Naive thymus-derived CD8-positive, alpha-beta T cell (primary cell): ENCODE measurements at regions not wholly inside any gene's neighbourhood (a gene's known extent, or its start where the extent isn't known, plus 50 kb on each side); places are given as distances from the start of the nearest gene placed in this dataset.

ENCODE experiments used
- ATAC-seq, 2 donors: fragments of 150-1000 bp; cut with Tn5 transposase in 1 of 2; sonication (Bioruptor Pico), chemical (Tn5 transposase) in 1 of 2; 1 replicate in 1 of 2; 2 replicates in 1 of 2; pipeline ENCODE4 v1.10.0; 2021; ENCODE audit warnings: mild to moderate bottlenecking in 2 of 2, moderate library complexity in 2 of 2
- POLR2A ChIA-PET: fragments of 350-600 bp; sonication (Branson Sonifier 250); formaldehyde crosslinking; loops from one replicate; lab custom pipeline; 2021; ENCODE audit warnings: antibody characterized with exemption; lab: Charles Lee
- DNase-seq, 10 donors: peaks; one replicate each; pipeline versions ENCODE4 v3.0.0 to v3.0.0-alpha.2; 2020 to 2022
- H3K27ac Mint-ChIP-seq, 10 donors: one replicate each; pipeline ENCODE4 v1.8.0; 2020 to 2022; ENCODE audit warnings: mild to moderate bottlenecking in 10 of 10, mixed read lengths in 10 of 10, moderate library complexity in 4 of 10, inconsistent platforms in 1 of 10
- H3K27me3 Mint-ChIP-seq, 5 donors: one replicate each; pipeline ENCODE4 v1.8.0; 2021 to 2022; ENCODE audit warnings: mixed read lengths in 5 of 5
- H3K36me3 Mint-ChIP-seq, 3 donors: one replicate each; pipeline ENCODE4 v1.8.0; 2020 to 2022; ENCODE audit warnings: mixed read lengths in 3 of 3, mild to moderate bottlenecking in 2 of 3, inconsistent platforms in 1 of 3
- H3K4me1 Mint-ChIP-seq, 4 donors: one replicate each; pipeline ENCODE4 v1.8.0; 2021 to 2022; ENCODE audit warnings: mixed read lengths in 4 of 4
- H3K4me3 Mint-ChIP-seq, 10 donors: one replicate each; pipeline ENCODE4 v1.8.0; 2020 to 2022; ENCODE audit warnings: mild to moderate bottlenecking in 10 of 10, mixed read lengths in 10 of 10, moderate library complexity in 6 of 10, inconsistent platforms in 1 of 10
- H3K9me3 Mint-ChIP-seq, 9 donors: one replicate each; pipeline ENCODE4 v1.8.0; 2020 to 2022; ENCODE audit warnings: mixed read lengths in 9 of 9, mild to moderate bottlenecking in 3 of 9, inconsistent platforms in 1 of 9, moderate library complexity in 1 of 9

GRCh38 chr12:126512916-126513913 is 1448.0 kb downstream of the AACS start:
- ATAC-seq, result no peak
- no peaks in the 10 kb centered on the region for H3K4me1 Mint-ChIP-seq
- H3K36me3 Mint-ChIP-seq, result no peaks in the 10 kb centered on the region
- H3K27ac Mint-ChIP-seq, result no peak overlapping the region
- H3K4me3 Mint-ChIP-seq, result no peak overlapping the region
- POLR2A ChIA-PET, result no interaction called here
- peaks cover 0 to 10% (median 0%) of the 10 kb centered on the region in 9 donors for H3K9me3 Mint-ChIP-seq
- H3K27me3 Mint-ChIP-seq, result no peaks in the 10 kb centered on the region
- no peak for DNase-seq

- peaks cover 0 to 10% (median 0%) of the 10 kb centered on the region in 9 donors for H3K9me3 Mint-ChIP-seq
- H3K4me1 Mint-ChIP-seq, result no peaks in the 10 kb centered on the region
- POLR2A ChIA-PET, result no interaction called here
- no peak overlapping the region for H3K27ac Mint-ChIP-seq
- no peak overlapping the region for H3K4me3 Mint-ChIP-seq
- ATAC-seq (no peak), DNase-seq (no peak)
- H3K36me3 Mint-ChIP-seq, result no peaks in the 10 kb centered on the region
- H3K27me3 Mint-ChIP-seq, result no peaks in the 10 kb centered on the region
Observed at GRCh38 chr12:126518596-126519200, 1453.5 kb downstream of the AACS start.

- no peak for ATAC-seq
- DNase-seq, result no peak
- POLR2A ChIA-PET, result no interaction called here
- H3K4me3 Mint-ChIP-seq, result no peak overlapping the region
- no peak overlapping the region for H3K27ac Mint-ChIP-seq
- peaks cover 0 to 10% (median 0%) of the 10 kb centered on the region in 9 donors for H3K9me3 Mint-ChIP-seq
- H3K4me1 Mint-ChIP-seq, result no peaks in the 10 kb centered on the region
- no peaks in the 10 kb centered on the region for H3K27me3 Mint-ChIP-seq
- no peaks in the 10 kb centered on the region for H3K36me3 Mint-ChIP-seq
Observed at GRCh38 chr12:126519833-126520232, 1454.6 kb downstream of the AACS start.

GRCh38 chr12:126523891-126524290 is 1458.7 kb downstream of the AACS start:
- ATAC-seq (no peak), DNase-seq (no peak)
- Mint-ChIP-seq H3K36me3 (no peaks in the 10 kb centered on the region), H3K4me1 (no peaks in the 10 kb centered on the region), H3K4me3 (no peak overlapping the region), H3K9me3 (peaks cover 0 to 2% (median 0%) of the 10 kb centered on the region in 9 donors), H3K27ac (no peak overlapping the region), H3K27me3 (peaks cover 0 to under 1% (median 0%) of the 10 kb centered on the region in 5 donors)
- POLR2A ChIA-PET, result no interaction called here

GRCh38 chr12:126534495-126534894 is 1469.3 kb downstream of the AACS start:
- no peak overlapping the region for H3K4me3 Mint-ChIP-seq
- no peaks in the 10 kb centered on the region for H3K27me3 Mint-ChIP-seq
- H3K27ac Mint-ChIP-seq, result no peak overlapping the region
- no peak for ATAC-seq
- no peak for DNase-seq
- H3K36me3 Mint-ChIP-seq, result no peaks in the 10 kb centered on the region
- peaks cover 0 to 4% (median 0%) of the 10 kb centered on the region in 9 donors for H3K9me3 Mint-ChIP-seq
- POLR2A ChIA-PET, result no interaction called here
- no peaks in the 10 kb centered on the region for H3K4me1 Mint-ChIP-seq

GRCh38 chr12:126534942-126535341 is 1469.7 kb downstream of the AACS start:
- no peaks in the 10 kb centered on the region for H3K27me3 Mint-ChIP-seq
- POLR2A ChIA-PET, result no interaction called here
- H3K27ac Mint-ChIP-seq, result no peak overlapping the region
- no peak for ATAC-seq
- H3K9me3 Mint-ChIP-seq, result peaks cover 0 to 6% (median 0%) of the 10 kb centered on the region in 9 donors
- no peaks in the 10 kb centered on the region for H3K4me1 Mint-ChIP-seq
- H3K4me3 Mint-ChIP-seq, result no peak overlapping the region
- DNase-seq, result no peak
- no peaks in the 10 kb centered on the region for H3K36me3 Mint-ChIP-seq

- H3K4me3 Mint-ChIP-seq, result no peak overlapping the region
- no peaks in the 10 kb centered on the region for H3K27me3 Mint-ChIP-seq
- ATAC-seq (no peak), DNase-seq (no peak)
- H3K4me1 Mint-ChIP-seq, result no peaks in the 10 kb centered on the region
- POLR2A ChIA-PET, result no interaction called here
- peaks cover 0 to 8% (median 0%) of the 10 kb centered on the region in 9 donors for H3K9me3 Mint-ChIP-seq
- H3K27ac Mint-ChIP-seq, result no peak overlapping the region
- no peaks in the 10 kb centered on the region for H3K36me3 Mint-ChIP-seq
Observed at GRCh38 chr12:126535971-126536370, 1470.7 kb downstream of the AACS start.

GRCh38 chr12:126537961-126538530 is 1472.8 kb downstream of the AACS start:
- ATAC-seq (no peak), DNase-seq (no peak)
- H3K4me1 Mint-ChIP-seq, result no peaks in the 10 kb centered on the region
- no peak overlapping the region for H3K27ac Mint-ChIP-seq
- H3K27me3 Mint-ChIP-seq, result no peaks in the 10 kb centered on the region
- no peaks in the 10 kb centered on the region for H3K36me3 Mint-ChIP-seq
- POLR2A ChIA-PET, result no interaction called here
- H3K4me3 Mint-ChIP-seq, result no peak overlapping the region
- H3K9me3 Mint-ChIP-seq, result peaks cover 0 to 11% (median 0%) of the 10 kb centered on the region in 9 donors

GRCh38 chr12:126538888-126539287 is 1473.7 kb downstream of the AACS start:
- no peak overlapping the region for H3K27ac Mint-ChIP-seq
- no peak for ATAC-seq
- no peak overlapping the region for H3K4me3 Mint-ChIP-seq
- no peaks in the 10 kb centered on the region for H3K4me1 Mint-ChIP-seq
- H3K36me3 Mint-ChIP-seq, result no peaks in the 10 kb centered on the region
- DNase-seq, result no peak
- POLR2A ChIA-PET, result no interaction called here
- H3K9me3 Mint-ChIP-seq, result peaks cover 0 to 11% (median 0%) of the 10 kb centered on the region in 9 donors
- H3K27me3 Mint-ChIP-seq, result no peaks in the 10 kb centered on the region

GRCh38 chr12:126545411-126545810 is 1480.2 kb downstream of the AACS start:
- H3K4me3 Mint-ChIP-seq, result no peak overlapping the region
- H3K4me1 Mint-ChIP-seq, result no peaks in the 10 kb centered on the region
- H3K36me3 Mint-ChIP-seq, result no peaks in the 10 kb centered on the region
- DNase-seq, result no peak
- no peak overlapping the region for H3K27ac Mint-ChIP-seq
- no peaks in the 10 kb centered on the region for H3K27me3 Mint-ChIP-seq
- peaks cover 0 to 10% (median 2%) of the 10 kb centered on the region in 9 donors for H3K9me3 Mint-ChIP-seq
- no peak for ATAC-seq
- POLR2A ChIA-PET, result no interaction called here

- Mint-ChIP-seq H3K9me3 (peaks cover 0 to 13% (median 2%) of the 10 kb centered on the region in 9 donors), H3K4me1 (no peaks in the 10 kb centered on the region), H3K36me3 (no peaks in the 10 kb centered on the region), H3K27me3 (no peaks in the 10 kb centered on the region), H3K27ac (no peak overlapping the region), H3K4me3 (no peak overlapping the region)
- POLR2A ChIA-PET, result no interaction called here
- ATAC-seq (no peak), DNase-seq (no peak)
Observed at GRCh38 chr12:126547905-126548304, 1482.7 kb downstream of the AACS start.

- POLR2A ChIA-PET, result no interaction called here
- H3K27me3 Mint-ChIP-seq, result no peaks in the 10 kb centered on the region
- peaks cover 0 to 20% (median 2%) of the 10 kb centered on the region in 9 donors for H3K9me3 Mint-ChIP-seq
- H3K36me3 Mint-ChIP-seq, result no peaks in the 10 kb centered on the region
- no peak for ATAC-seq
- H3K4me1 Mint-ChIP-seq, result no peaks in the 10 kb centered on the region
- no peak overlapping the region for H3K4me3 Mint-ChIP-seq
- H3K27ac Mint-ChIP-seq, result no peak overlapping the region
- no peak for DNase-seq
Observed at GRCh38 chr12:126551869-126552268, 1486.6 kb downstream of the AACS start.

- no peak for ATAC-seq
- peaks cover 0 to 14% (median 0%) of the 10 kb centered on the region in 9 donors for H3K9me3 Mint-ChIP-seq
- POLR2A ChIA-PET, result no interaction called here
- H3K27ac Mint-ChIP-seq, result no peak overlapping the region
- no peaks in the 10 kb centered on the region for H3K27me3 Mint-ChIP-seq
- no peaks in the 10 kb centered on the region for H3K4me1 Mint-ChIP-seq
- no peak for DNase-seq
- no peak overlapping the region for H3K4me3 Mint-ChIP-seq
- no peaks in the 10 kb centered on the region for H3K36me3 Mint-ChIP-seq
Observed at GRCh38 chr12:126554625-126555024, 1489.4 kb downstream of the AACS start.
